Activated T-helper 1 cell treated with anti-CD3 and anti-CD28 coated beads, Interleukin-12 subunit alpha, Interleukin-12 subunit beta, Interleukin-2, Interleukin-4 antibody, amounts not matched to agents 30 ng/mL and 10 ng/mL and 1 ng/mL, durations not matched to agents 14 hours and 24 hours and 36 hours (primary cell): ENCODE measurements at regions not wholly inside any gene's neighbourhood (a gene's known extent, or its start where the extent isn't known, plus 50 kb on each side); places are given as distances from the start of the nearest gene placed in this dataset.

ENCODE experiments used
- DNase-seq: peaks from one replicate; pipeline ENCODE4 v3.0.0; 2021; ENCODE audit warnings: low spot score
- H3K27ac Mint-ChIP-seq: one replicate; pipeline ENCODE4 v1.8.0; 2021; ENCODE audit warnings: mild to moderate bottlenecking, mixed read lengths
- H3K27me3 Mint-ChIP-seq: one replicate; pipeline ENCODE4 v1.8.0; 2022; ENCODE audit warnings: mild to moderate bottlenecking, moderate library complexity, mixed read lengths; ENCODE audit not compliant: insufficient read depth
- H3K36me3 Mint-ChIP-seq: one replicate; pipeline ENCODE4 v1.8.0; 2021; ENCODE audit warnings: low read depth, mixed read lengths
- H3K4me1 Mint-ChIP-seq: one replicate; pipeline ENCODE4 v1.8.0; 2021; ENCODE audit warnings: low read depth, mixed read lengths
- H3K4me3 Mint-ChIP-seq: one replicate; pipeline ENCODE4 v1.8.0; 2021; ENCODE audit warnings: mild to moderate bottlenecking, moderate library complexity, mixed read lengths
- H3K9me3 Mint-ChIP-seq: one replicate; pipeline ENCODE4 v1.8.0; 2021; ENCODE audit warnings: mixed read lengths
- intact Hi-C: fragments of 100-400 bp; cut with micrococcal nuclease; formaldehyde crosslinking; loops from one replicate; pipeline ENCODE4 v1.15.1; 2024

DNA sequence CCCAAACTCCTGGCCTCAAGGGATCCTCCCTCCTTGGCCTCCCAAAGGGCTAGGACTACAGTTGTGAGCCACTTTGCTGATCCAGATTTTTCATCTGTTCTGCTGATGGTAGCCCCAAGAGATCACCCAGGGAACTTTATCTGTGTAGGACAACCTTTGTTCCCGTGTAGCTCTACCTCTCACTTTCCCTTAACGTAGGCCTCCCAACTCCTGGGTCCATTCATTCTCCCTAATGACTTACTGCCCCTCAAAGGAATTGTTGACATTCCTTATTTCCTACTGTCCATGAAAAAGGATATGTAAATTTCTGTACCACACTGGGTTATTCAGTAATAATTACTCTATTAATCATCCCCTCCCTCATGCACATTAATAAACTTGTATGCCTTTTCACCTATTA is 51.0 kb upstream of the PHF24 start:
- intact Hi-C loops, result no loop called here
- Mint-ChIP-seq H3K27me3 (peaks cover 32% of the 10 kb centered on the region), H3K4me3 (no peak overlapping the region), H3K9me3 (no peaks in the 10 kb centered on the region), H3K27ac (no peak overlapping the region), H3K4me1 (no peaks in the 10 kb centered on the region), H3K36me3 (no peaks in the 10 kb centered on the region)
- DNase-seq, result no peak

DNA sequence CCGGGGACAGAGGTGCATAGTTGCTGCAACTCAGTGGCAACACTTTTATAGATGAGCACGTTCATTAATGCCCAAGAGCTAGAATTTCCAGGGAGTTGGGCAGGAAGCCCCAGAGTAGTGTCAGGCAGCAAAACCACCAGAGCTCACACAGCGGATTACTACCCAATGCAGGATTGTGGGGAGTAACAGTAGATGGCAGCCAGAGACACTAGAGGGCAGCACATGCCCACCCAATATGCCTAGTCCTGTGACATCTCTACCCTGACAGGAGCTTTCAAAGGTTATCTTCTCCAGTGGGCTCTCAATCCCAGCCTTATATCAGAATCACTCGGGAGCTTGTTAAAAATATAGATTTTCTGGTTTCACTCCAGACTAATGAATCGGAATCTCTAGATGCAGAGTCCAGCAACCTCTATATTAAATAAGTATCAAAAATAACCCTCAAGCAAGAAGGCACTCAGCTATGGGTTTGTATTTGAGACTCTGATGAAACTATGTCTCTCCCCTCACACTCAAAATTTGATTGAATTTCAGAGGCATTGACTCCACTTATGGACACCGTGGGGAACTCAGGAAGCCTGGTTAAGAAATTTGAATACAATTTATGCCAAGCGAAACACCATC is 58.4 kb upstream of the PHF24 start:
- Mint-ChIP-seq H3K27me3 (peaks cover 24% of the 10 kb centered on the region), H3K4me1 (no peaks in the 10 kb centered on the region), H3K36me3 (no peaks in the 10 kb centered on the region), H3K4me3 (no peak overlapping the region), H3K9me3 (no peaks in the 10 kb centered on the region), H3K27ac (no peak overlapping the region)
- peak; percentile 71 for DNase-seq
- intact Hi-C loops, result loop anchor here (1.0 to 2.0 kb wide), 9 partner anchors 30 to 578 kb away; partner anchors contain the start of gene PIGO

DNA sequence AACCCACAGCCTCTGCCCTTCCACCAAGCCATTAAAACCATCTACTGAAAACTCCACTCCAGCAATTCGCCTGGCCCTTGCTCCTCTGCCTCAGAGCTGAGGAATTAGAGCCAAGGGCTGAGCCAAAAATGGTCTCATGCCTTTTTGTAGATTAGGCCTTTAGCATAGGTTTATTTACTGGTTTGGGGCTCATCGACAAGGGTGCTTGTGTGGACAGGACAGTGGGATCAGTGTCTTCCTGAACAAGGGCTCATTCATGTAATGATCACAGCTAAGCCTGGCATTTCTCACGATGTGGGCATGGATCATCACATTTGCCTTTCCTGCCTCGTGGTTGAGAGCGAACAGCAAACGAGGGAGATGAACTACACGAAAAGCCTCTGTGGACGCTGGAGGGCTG is 59.2 kb upstream of the PHF24 start:
- no peak for DNase-seq
- Mint-ChIP-seq H3K36me3 (no peaks in the 10 kb centered on the region), H3K27me3 (peaks cover 25% of the 10 kb centered on the region), H3K9me3 (no peaks in the 10 kb centered on the region), H3K4me1 (no peaks in the 10 kb centered on the region), H3K4me3 (no peak overlapping the region), H3K27ac (no peak overlapping the region)
- intact Hi-C loops, result loop anchor here (1.0 to 2.0 kb wide), 9 partner anchors 30 to 578 kb away; partner anchors contain the start of gene PIGO

- intact Hi-C loops, result no loop called here
- peaks cover 24% of the 10 kb centered on the region for H3K27me3 Mint-ChIP-seq
These were observed 62.0 kb upstream of the PHF24 start for GRCh38 chr9:34896112-34896511.

DNA sequence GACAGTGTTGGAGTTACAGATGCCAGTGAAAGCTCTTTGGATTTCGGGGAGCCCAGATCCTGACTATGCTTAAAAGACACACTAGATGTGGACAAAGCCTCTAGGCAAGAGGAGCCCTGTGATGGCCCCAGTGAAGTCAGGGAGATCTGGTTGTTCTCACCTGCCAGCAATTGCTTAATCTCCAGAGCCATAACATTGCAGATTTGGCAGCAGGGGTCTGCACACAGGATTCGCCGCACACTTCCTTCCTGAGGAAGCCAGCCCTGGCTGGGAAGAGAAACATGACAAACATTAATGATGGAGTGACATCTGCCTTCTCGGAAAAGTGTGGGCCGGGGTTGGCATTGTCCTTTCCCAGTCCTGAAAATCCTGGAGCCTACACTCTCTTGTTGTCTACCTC is 65.2 kb upstream of the PHF24 start:
- no peak for DNase-seq
- Mint-ChIP-seq H3K27me3 (peaks cover 22% of the 10 kb centered on the region), H3K36me3 (no peaks in the 10 kb centered on the region), H3K9me3 (no peaks in the 10 kb centered on the region), H3K4me1 (no peaks in the 10 kb centered on the region), H3K27ac (no peak overlapping the region), H3K4me3 (no peak overlapping the region)
- intact Hi-C loops, result no loop called here

More at GRCh38 chr9:34896112-34896511, 62.0 kb upstream of the PHF24 start:
- no peaks in the 10 kb centered on the region for H3K4me1 Mint-ChIP-seq
- no peak for DNase-seq
- H3K4me3 Mint-ChIP-seq, result no peak overlapping the region
- H3K27ac Mint-ChIP-seq, result no peak overlapping the region
- H3K36me3 Mint-ChIP-seq, result no peaks in the 10 kb centered on the region
- no peaks in the 10 kb centered on the region for H3K9me3 Mint-ChIP-seq

GRCh38 chr9:34891386-34891785 is 66.7 kb upstream of the PHF24 start:
- Mint-ChIP-seq H3K27ac (no peak overlapping the region), H3K4me1 (no peaks in the 10 kb centered on the region), H3K9me3 (no peaks in the 10 kb centered on the region), H3K4me3 (no peak overlapping the region), H3K27me3 (peaks cover 18% of the 10 kb centered on the region), H3K36me3 (no peaks in the 10 kb centered on the region)
- DNase-seq, result no peak
- intact Hi-C loops, result no loop called here

DNA sequence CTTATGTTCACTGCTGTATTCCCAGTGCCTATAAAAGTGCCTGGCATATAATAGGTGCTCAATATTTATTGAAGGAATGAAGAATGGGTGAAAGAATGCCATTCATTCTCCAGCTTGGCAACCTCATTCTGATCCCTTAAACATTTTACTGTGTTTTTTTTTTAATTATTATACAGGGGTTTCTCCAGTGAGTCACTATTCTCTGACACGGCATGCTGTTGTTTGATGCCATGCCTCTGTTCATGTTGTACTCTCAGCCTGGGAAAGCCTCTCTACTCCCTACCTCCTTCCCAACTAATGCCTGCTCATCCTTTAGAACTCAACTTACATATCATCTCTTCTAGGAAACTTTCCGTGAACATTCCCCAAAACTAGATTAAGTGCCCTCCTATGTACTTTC is 70.2 kb upstream of the PHF24 start:
- no peaks in the 10 kb centered on the region for H3K9me3 Mint-ChIP-seq
- H3K4me1 Mint-ChIP-seq, result no peaks in the 10 kb centered on the region
- H3K27ac Mint-ChIP-seq, result no peak overlapping the region
- H3K27me3 Mint-ChIP-seq, result peaks cover 8% of the 10 kb centered on the region
- no peak overlapping the region for H3K4me3 Mint-ChIP-seq
- intact Hi-C loops, result no loop called here
- DNase-seq, result no peak
- H3K36me3 Mint-ChIP-seq, result no peaks in the 10 kb centered on the region

GRCh38 chr9:34884747-34885189 is 73.3 kb upstream of the PHF24 start:
- Mint-ChIP-seq H3K27me3 (no peaks in the 10 kb centered on the region), H3K27ac (no peak overlapping the region), H3K4me3 (no peak overlapping the region), H3K36me3 (no peaks in the 10 kb centered on the region), H3K9me3 (no peaks in the 10 kb centered on the region), H3K4me1 (no peaks in the 10 kb centered on the region)
- DNase-seq, result no peak
- intact Hi-C loops, result no loop called here

DNA sequence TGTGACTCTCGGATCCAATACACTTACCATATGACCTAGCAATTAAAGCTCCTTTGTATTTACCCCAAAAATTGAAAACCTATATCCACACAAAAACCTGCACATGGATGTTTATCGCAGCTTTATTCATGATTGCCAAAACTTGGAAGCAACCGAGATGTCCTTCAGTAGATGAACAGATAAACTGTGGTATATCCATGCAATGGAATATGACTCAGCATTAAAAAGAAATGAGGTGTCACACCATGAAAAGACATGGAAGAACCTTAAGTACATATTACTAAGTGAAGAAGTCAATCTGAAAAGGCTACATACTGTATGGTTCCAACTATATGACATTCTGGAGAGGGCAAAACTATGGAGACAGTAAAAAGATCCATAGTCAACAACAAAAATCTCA is 82.0 kb upstream of the PHF24 start:
- intact Hi-C loops, result no loop called here
- Mint-ChIP-seq H3K9me3 (no peaks in the 10 kb centered on the region), H3K36me3 (no peaks in the 10 kb centered on the region), H3K27me3 (peaks cover 5% of the 10 kb centered on the region), H3K27ac (no peak overlapping the region), H3K4me3 (no peak overlapping the region), H3K4me1 (no peaks in the 10 kb centered on the region)
- no peak for DNase-seq

DNA sequence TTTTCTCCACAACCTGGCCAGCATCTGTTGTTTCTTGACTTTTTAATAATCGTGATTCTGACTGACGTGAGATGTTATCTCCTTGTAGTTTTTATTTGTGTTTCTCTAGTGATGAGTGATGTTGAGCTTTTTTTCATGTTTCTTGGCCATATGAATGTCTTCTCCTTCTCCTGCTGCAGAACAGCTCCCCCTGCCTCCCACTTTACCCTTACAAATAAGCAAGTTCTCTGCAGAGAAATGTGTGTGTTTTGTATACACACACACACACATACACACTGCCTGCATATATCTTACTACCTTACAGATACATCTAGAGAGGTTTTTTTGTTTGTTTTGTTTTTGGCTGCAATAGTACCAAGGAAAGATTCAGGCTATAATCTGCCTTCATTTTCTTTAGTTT is 88.7 kb upstream of the PHF24 start:
- Mint-ChIP-seq H3K4me1 (no peaks in the 10 kb centered on the region), H3K27me3 (peaks cover 4% of the 10 kb centered on the region), H3K9me3 (peaks cover 4% of the 10 kb centered on the region), H3K27ac (no peak overlapping the region), H3K36me3 (no peaks in the 10 kb centered on the region), H3K4me3 (no peak overlapping the region)
- intact Hi-C loops, result no loop called here
- DNase-seq, result no peak

- no peaks in the 10 kb centered on the region for H3K27me3 Mint-ChIP-seq
- H3K27ac Mint-ChIP-seq, result no peak overlapping the region
- no peak for DNase-seq
- no peaks in the 10 kb centered on the region for H3K4me1 Mint-ChIP-seq
- intact Hi-C loops, result no loop called here
- H3K4me3 Mint-ChIP-seq, result no peak overlapping the region
- H3K36me3 Mint-ChIP-seq, result no peaks in the 10 kb centered on the region
- peaks cover 12% of the 10 kb centered on the region for H3K9me3 Mint-ChIP-seq
These were observed 91.5 kb upstream of the PHF24 start for GRCh38 chr9:34866614-34867013.

DNA sequence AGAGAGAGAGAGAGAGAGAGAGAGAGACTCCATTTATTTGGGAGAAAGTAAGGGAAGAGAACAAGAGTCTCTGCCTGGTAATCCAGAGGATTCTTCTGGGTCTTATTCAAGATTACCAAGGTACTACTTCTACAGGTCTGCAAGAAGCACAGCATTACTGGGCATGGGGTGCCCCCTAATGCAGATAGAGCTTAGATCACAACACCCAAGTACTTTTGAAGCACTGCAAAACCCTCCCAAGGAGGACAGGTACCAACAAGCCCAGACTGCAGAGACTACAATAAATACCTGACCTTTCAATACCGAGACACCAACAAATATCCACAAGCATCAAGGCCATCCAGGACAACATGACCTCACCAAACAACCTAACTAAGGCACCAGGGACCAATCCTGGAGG is 94.7 kb upstream of the PHF24 start:
- peaks cover 12% of the 10 kb centered on the region for H3K9me3 Mint-ChIP-seq
- H3K4me1 Mint-ChIP-seq, result no peaks in the 10 kb centered on the region
- H3K27me3 Mint-ChIP-seq, result no peaks in the 10 kb centered on the region
- H3K27ac Mint-ChIP-seq, result no peak overlapping the region
- no peak for DNase-seq
- H3K36me3 Mint-ChIP-seq, result no peaks in the 10 kb centered on the region
- no peak overlapping the region for H3K4me3 Mint-ChIP-seq
- intact Hi-C loops, result no loop called here

DNA sequence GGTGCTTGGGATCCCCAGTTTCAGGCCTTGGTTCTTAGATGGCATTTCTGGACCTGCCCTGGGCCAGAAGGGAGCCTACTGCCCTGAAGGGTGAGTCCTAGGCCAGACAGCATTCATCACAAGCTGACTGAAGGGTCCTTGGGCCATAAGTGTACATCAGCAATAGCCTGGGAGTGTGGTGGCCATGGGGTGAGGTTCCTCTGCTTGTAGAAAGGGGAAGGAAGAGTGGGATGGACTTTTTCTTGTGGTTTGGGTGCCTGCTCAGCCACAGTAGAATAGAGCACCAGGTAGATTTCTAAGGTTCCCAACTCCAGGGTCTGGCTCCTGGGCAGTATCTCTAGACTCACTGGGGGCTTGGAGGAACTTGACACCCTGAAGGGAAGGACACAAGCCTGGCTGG is 95.2 kb upstream of the PHF24 start:
- Mint-ChIP-seq H3K27me3 (no peaks in the 10 kb centered on the region), H3K27ac (no peak overlapping the region), H3K9me3 (peaks cover 12% of the 10 kb centered on the region), H3K4me3 (no peak overlapping the region), H3K4me1 (no peaks in the 10 kb centered on the region), H3K36me3 (no peaks in the 10 kb centered on the region)
- intact Hi-C loops, result no loop called here
- no peak for DNase-seq

- Mint-ChIP-seq H3K4me3 (no peak overlapping the region), H3K27me3 (no peaks in the 10 kb centered on the region), H3K9me3 (peaks cover 12% of the 10 kb centered on the region), H3K27ac (no peak overlapping the region), H3K4me1 (no peaks in the 10 kb centered on the region), H3K36me3 (no peaks in the 10 kb centered on the region)
- DNase-seq, result no peak
- intact Hi-C loops, result no loop called here
These were observed 96.0 kb upstream of the PHF24 start for GRCh38 chr9:34862043-34862442.
